ENCODE measurements at regions not wholly inside any gene's neighbourhood (a gene's known extent, or its start where the extent isn't known, plus 50 kb on each side); places are given as distances from the start of the nearest gene placed in this dataset.

DNA sequence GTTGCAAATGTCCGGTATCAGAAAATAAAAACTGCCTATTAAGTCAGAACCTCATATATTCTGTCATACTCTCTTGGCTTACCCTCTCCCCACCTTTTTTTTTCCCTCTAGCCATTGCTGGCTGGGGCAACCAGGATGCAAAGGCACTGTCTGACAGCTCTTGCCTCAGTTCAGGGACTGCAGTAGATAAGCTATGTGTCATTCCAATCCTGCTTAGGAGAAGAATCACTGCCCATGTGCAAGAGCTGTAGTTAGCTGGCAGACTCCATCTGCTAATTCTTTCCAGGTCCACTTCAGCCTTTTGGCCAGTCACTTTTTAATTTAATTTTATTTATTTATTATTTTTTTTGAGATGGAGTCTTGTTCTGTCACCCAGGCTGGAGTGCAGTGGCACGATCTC lies 895.6 kb upstream of the SLC10A2 start:
- H3F3A ChIP-seq (ENCODE audit: insufficient read depth), result no peaks in the 10 kb centered on the region
- H3K36me3 ChIP-seq (ENCODE audit: low read depth), result no peaks in the 10 kb centered on the region
- no peaks in the 10 kb centered on the region for H3K9me3 ChIP-seq (ENCODE audit: low read depth)
- H3K79me2 ChIP-seq (ENCODE audit: insufficient read depth), result no peaks in the 10 kb centered on the region
- H3K27ac ChIP-seq, result no peak overlapping the region
- H3K4me1 ChIP-seq (ENCODE audit: insufficient read depth), result no peaks in the 10 kb centered on the region
- WGBS, 2 experiments (ENCODE audit: low coverage in 1 of 2, low lambda C conversion rate in 2 of 2, missing lambda C conversion rate in 2 of 2), result 20% methylated on average over 2 of the region's 2 CpGs
- no peaks in the 10 kb centered on the region for H3K27me3 ChIP-seq (replicated peaks; ENCODE audit: insufficient read depth)
- no peaks in the 10 kb centered on the region for H3K9me2 ChIP-seq (ENCODE audit: insufficient read depth)
- in situ Hi-C loops (cut with MboI), result no loop called here
- no peak overlapping the region for H3K4me3 ChIP-seq
- H3K9ac ChIP-seq, result no peak overlapping the region
- H3K4me2 ChIP-seq (ENCODE audit: unreplicated experiment), result no peak overlapping the region
- no peak for TF ChIP-seq EZH2phosphoT487 (IDR thresholded peaks at IDR 0.05; ENCODE audit: insufficient read depth, low read depth)
- TF ChIP-seq EZH2 (IDR thresholded peaks at IDR 0.05; ENCODE audit: insufficient read depth, poor library complexity, severe bottlenecking), result no peak
- DNase-seq, result no peak
- H2AFZ ChIP-seq, result no peak overlapping the region
- no peaks in the 10 kb centered on the region for H4K20me1 ChIP-seq (ENCODE audit: insufficient read depth)

- Histone ChIP-seq H3K4me3 (no peak overlapping the region), H3K4me2 (ENCODE audit: unreplicated experiment) (no peak overlapping the region), H3K9me3 (ENCODE audit: low read depth) (no peaks in the 10 kb centered on the region), H3K9ac (no peak overlapping the region), H3K36me3 (ENCODE audit: low read depth) (no peaks in the 10 kb centered on the region), H4K20me1 (ENCODE audit: insufficient read depth) (no peaks in the 10 kb centered on the region), H3F3A (ENCODE audit: insufficient read depth) (no peaks in the 10 kb centered on the region), H3K79me2 (ENCODE audit: insufficient read depth) (no peaks in the 10 kb centered on the region), H3K9me2 (ENCODE audit: insufficient read depth) (no peaks in the 10 kb centered on the region), H3K4me1 (ENCODE audit: insufficient read depth) (no peaks in the 10 kb centered on the region), H3K27me3 (replicated peaks; ENCODE audit: insufficient read depth) (no peaks in the 10 kb centered on the region), H2AFZ (no peak overlapping the region), H3K27ac (no peak overlapping the region)
- TF ChIP-seq EZH2phosphoT487 (IDR thresholded peaks at IDR 0.05; ENCODE audit: insufficient read depth, low read depth), result no peak
- TF ChIP-seq EZH2 (IDR thresholded peaks at IDR 0.05; ENCODE audit: insufficient read depth, poor library complexity, severe bottlenecking), result no peak
- in situ Hi-C loops (cut with MboI), result no loop called here
- no peak for DNase-seq
Measured at GRCh38 chr13:103961129-103961528, 894.9 kb upstream of the SLC10A2 start.

DNA sequence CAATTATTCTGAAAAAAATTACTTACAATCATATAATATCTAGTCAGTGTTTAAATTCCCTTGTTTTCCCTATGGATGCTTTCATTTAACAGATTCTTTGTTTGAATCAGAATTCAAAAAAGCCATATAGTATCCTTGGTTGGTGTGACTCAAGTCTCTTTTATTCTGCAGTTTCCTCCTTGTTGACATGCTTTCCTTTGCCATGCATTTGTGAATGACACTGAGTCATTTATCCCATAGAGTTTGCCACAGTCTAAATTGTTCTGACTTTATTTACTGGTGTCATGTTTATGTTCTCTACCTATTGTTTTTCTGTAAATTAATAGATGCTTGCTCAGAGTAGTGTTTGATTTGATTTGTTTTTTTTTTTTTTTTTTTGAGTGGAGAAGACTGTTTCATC lies 893.8 kb upstream of the SLC10A2 start:
- Histone ChIP-seq H3K9ac (no peak overlapping the region), H3K4me1 (ENCODE audit: insufficient read depth) (no peaks in the 10 kb centered on the region), H3K36me3 (ENCODE audit: low read depth) (no peaks in the 10 kb centered on the region), H3K4me2 (ENCODE audit: unreplicated experiment) (no peak overlapping the region), H3K4me3 (no peak overlapping the region), H2AFZ (no peak overlapping the region), H3K27me3 (replicated peaks; ENCODE audit: insufficient read depth) (no peaks in the 10 kb centered on the region), H3K9me3 (ENCODE audit: low read depth) (no peaks in the 10 kb centered on the region), H3K27ac (no peak overlapping the region), H3K79me2 (ENCODE audit: insufficient read depth) (no peaks in the 10 kb centered on the region), H3K9me2 (ENCODE audit: insufficient read depth) (no peaks in the 10 kb centered on the region), H3F3A (ENCODE audit: insufficient read depth) (no peaks in the 10 kb centered on the region), H4K20me1 (ENCODE audit: insufficient read depth) (no peaks in the 10 kb centered on the region)
- in situ Hi-C loops (cut with MboI), result no loop called here
- TF ChIP-seq EZH2phosphoT487 (IDR thresholded peaks at IDR 0.05; ENCODE audit: insufficient read depth, low read depth), result no peak
- TF ChIP-seq EZH2 (IDR thresholded peaks at IDR 0.05; ENCODE audit: insufficient read depth, poor library complexity, severe bottlenecking), result no peak
- no peak for DNase-seq

DNA sequence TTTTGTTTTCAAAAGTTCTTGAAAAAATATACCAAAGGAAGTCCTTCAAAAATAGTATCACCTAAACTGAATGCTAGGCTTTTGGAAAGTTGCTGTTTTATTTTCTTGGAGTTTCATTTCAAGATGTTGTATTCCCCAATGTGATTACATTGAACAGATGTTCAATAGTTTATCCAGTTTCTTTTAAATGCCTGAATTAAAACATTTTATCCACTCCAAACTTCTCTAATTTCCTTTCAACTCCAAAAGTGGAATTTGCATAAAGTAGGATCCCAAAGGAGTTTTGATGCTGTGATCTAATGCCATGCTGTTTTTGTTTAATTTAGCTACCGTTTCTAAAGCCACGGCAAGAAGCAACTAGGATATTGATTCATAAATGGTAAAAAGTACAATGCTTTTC lies 892.5 kb upstream of the SLC10A2 start:
- Histone ChIP-seq H4K20me1 (ENCODE audit: insufficient read depth) (no peaks in the 10 kb centered on the region), H3K9me2 (ENCODE audit: insufficient read depth) (no peaks in the 10 kb centered on the region), H3K4me1 (ENCODE audit: insufficient read depth) (no peaks in the 10 kb centered on the region), H2AFZ (no peak overlapping the region), H3K36me3 (ENCODE audit: low read depth) (no peaks in the 10 kb centered on the region), H3K9ac (no peak overlapping the region), H3K27me3 (replicated peaks; ENCODE audit: insufficient read depth) (no peaks in the 10 kb centered on the region), H3F3A (ENCODE audit: insufficient read depth) (no peaks in the 10 kb centered on the region), H3K4me2 (ENCODE audit: unreplicated experiment) (no peak overlapping the region), H3K79me2 (ENCODE audit: insufficient read depth) (no peaks in the 10 kb centered on the region), H3K4me3 (no peak overlapping the region), H3K9me3 (ENCODE audit: low read depth) (no peaks in the 10 kb centered on the region), H3K27ac (no peak overlapping the region)
- 44 to 64% methylated on average over 2 of the region's 2 CpGs for WGBS, 2 experiments (ENCODE audit: low coverage in 1 of 2, low lambda C conversion rate in 2 of 2, missing lambda C conversion rate in 2 of 2)
- no peak for DNase-seq
- no peak for TF ChIP-seq EZH2 (IDR thresholded peaks at IDR 0.05; ENCODE audit: insufficient read depth, poor library complexity, severe bottlenecking)
- TF ChIP-seq EZH2phosphoT487 (IDR thresholded peaks at IDR 0.05; ENCODE audit: insufficient read depth, low read depth), result no peak
- in situ Hi-C loops (cut with MboI), result no loop called here

DNA sequence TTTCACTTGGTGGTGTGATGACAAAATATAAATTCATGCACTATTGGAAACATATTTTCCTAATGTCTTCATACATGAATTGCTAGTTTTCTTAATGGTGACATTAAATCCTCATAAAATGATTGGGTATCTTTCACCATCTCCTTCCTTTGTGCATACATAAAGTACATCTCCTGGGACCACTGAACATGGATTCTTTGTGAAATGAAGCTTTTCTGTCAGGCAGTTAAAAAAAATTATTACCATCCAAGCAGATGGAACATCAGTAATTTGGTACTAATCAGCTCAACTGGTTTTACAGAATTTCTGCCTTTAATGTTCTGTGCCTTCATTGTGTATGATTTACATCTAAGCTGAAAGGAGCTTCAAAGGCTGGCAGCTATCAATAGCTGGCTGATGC lies 891.7 kb upstream of the SLC10A2 start:
- Histone ChIP-seq H3K9me2 (ENCODE audit: insufficient read depth) (no peaks in the 10 kb centered on the region), H3K79me2 (ENCODE audit: insufficient read depth) (no peaks in the 10 kb centered on the region), H3K4me1 (ENCODE audit: insufficient read depth) (no peaks in the 10 kb centered on the region), H3K9ac (no peak overlapping the region), H3K9me3 (ENCODE audit: low read depth) (no peaks in the 10 kb centered on the region), H3K4me3 (no peak overlapping the region), H3K36me3 (ENCODE audit: low read depth) (no peaks in the 10 kb centered on the region), H3K27me3 (replicated peaks; ENCODE audit: insufficient read depth) (no peaks in the 10 kb centered on the region), H2AFZ (no peak overlapping the region), H4K20me1 (ENCODE audit: insufficient read depth) (no peaks in the 10 kb centered on the region), H3K4me2 (ENCODE audit: unreplicated experiment) (no peak overlapping the region), H3F3A (ENCODE audit: insufficient read depth) (no peaks in the 10 kb centered on the region), H3K27ac (no peak overlapping the region)
- DNase-seq, result no peak
- in situ Hi-C loops (cut with MboI), result no loop called here
- TF ChIP-seq EZH2 (IDR thresholded peaks at IDR 0.05; ENCODE audit: insufficient read depth, poor library complexity, severe bottlenecking) (no peak), EZH2phosphoT487 (IDR thresholded peaks at IDR 0.05; ENCODE audit: insufficient read depth, low read depth) (no peak)
